Hepatocyte (in vitro differentiated cells): ENCODE measurements at regions not wholly inside any gene's neighbourhood (a gene's known extent, or its start where the extent isn't known, plus 50 kb on each side); places are given as distances from the start of the nearest gene placed in this dataset.

Experiments used
- CTCF ChIP-seq: fragments of 200-600 bp; sonication (generic); IDR thresholded peaks from 2 replicates; pipeline ENCODE4 v1.5.1; 2016; ENCODE audit warnings: antibody characterized with exemption, mild to moderate bottlenecking; ENCODE audit not compliant: poor library complexity
- EZH2 ChIP-seq: fragments of 200-600 bp; sonication (generic); IDR thresholded peaks from 2 replicates; pipeline ENCODE4 v1.6.1; 2016; ENCODE audit warnings: antibody characterized with exemption, mild to moderate bottlenecking, borderline replicate concordance
- EZH2phosphoT487 ChIP-seq: fragments of 200-600 bp; sonication (generic); IDR thresholded peaks from one replicate; pipeline ENCODE4 v1.6.1; 2018; ENCODE audit warnings: antibody characterized with exemption, mild to moderate bottlenecking, low read depth, moderate library complexity; ENCODE audit not compliant: unreplicated experiment, severe bottlenecking

GRCh38 chr11:45546366-45546765, 119.1 kb downstream of the CHST1 start:
- no peak for TF ChIP-seq CTCF
- TF ChIP-seq EZH2: no peak
- TF ChIP-seq EZH2phosphoT487: no peak
